ENCODE measurements at regions not wholly inside any gene's neighbourhood (a gene's known extent, or its start where the extent isn't known, plus 50 kb on each side); places are given as distances from the start of the nearest gene placed in this dataset.

GRCh38 chr5:2038321-2039179 lies 155.8 kb upstream of the IRX4 start:
- DNase-seq (ENCODE audit: low spot score), result peak; percentile 68

DNA sequence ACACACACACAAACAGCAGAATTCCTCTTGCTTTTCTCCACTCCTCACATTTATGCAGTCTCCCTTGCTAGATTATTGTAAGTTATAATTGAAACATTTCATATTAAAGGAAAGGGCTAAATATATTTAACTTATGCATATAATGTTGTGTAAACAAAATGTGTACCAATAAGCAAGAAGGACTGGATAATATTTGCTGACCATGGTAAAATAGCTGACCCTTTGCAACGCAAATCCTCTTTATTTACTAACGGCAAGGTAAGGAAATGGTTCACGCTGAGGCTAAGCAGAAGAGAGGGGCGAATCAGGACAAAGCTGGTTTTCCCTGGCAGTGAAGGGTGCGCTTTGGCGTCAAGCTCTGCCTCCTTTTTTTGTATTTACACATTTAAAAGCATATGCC lies 154.2 kb upstream of the IRX4 start:
- no peak for DNase-seq (ENCODE audit: low spot score)

GRCh38 chr5:2032432-2032831 lies 149.7 kb upstream of the IRX4 start:
- DNase-seq (ENCODE audit: low spot score), result no peak

- DNase-seq (ENCODE audit: low spot score), result no peak
These were observed 148.9 kb upstream of the IRX4 start for GRCh38 chr5:2031581-2031980.

DNA sequence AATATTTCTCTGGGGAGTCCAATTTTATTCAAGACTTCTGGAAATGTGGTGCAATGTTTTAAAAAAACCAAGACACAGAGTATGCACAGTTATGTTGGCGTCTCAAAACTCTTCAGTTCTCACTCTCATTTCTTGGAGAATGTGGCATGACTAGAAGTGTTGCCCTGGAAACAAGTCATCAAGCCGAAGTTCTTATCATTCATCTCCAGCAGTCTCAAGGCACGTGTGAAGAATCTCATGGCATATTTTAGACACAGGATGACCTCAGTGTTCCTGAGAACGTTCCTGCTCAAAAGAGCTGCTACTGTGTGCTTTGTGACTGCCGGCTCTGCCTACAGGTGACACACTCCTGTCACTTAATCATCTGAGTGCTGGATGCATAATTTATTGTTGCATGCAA lies 147.4 kb upstream of the IRX4 start:
- DNase-seq (ENCODE audit: low spot score), result no peak

- DNase-seq (ENCODE audit: low spot score), result no peak
These were observed 146.5 kb upstream of the IRX4 start for GRCh38 chr5:2029206-2029605.

GRCh38 chr5:2027790-2028189 lies 145.1 kb upstream of the IRX4 start:
- DNase-seq (ENCODE audit: low spot score), result no peak

DNA sequence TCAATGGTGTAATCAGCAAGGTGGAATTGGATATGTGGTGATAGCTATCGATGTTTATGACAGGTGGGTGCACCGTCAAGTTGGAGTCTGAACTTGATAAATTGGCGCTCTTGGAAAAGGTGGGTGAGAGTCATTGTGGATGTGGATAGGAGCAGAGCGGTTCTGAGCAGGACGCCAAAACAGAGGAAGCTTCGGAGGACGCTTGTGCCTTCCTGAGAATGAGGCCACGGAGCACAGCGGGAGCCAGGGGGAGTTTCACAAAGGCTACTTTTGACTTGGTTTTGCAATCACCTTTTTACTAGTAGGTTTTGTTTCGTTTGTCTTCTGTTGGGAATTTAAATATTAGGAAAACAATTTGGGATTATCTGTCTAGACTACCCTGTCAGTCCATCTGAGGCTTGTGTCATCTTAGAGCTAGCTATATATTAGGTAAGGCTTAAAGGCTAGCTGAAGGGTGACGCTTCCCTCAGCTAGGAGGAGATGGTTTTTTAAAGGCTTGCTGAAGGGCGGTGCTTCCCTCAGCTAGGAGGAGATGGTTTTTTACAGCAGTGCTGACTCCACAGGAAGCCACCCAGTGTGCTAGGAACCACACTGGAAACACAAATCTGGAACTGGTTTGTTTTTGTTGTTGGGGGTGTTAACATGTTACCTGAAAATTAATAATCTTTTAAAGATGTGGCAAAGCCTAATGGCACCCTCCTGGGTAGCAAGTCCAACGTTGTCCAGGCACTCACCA lies 142.4 kb upstream of the IRX4 start:
- no peak for DNase-seq (ENCODE audit: low spot score)

GRCh38 chr5:2023196-2023595 lies 140.5 kb upstream of the IRX4 start:
- no peak for DNase-seq (ENCODE audit: low spot score)

DNA sequence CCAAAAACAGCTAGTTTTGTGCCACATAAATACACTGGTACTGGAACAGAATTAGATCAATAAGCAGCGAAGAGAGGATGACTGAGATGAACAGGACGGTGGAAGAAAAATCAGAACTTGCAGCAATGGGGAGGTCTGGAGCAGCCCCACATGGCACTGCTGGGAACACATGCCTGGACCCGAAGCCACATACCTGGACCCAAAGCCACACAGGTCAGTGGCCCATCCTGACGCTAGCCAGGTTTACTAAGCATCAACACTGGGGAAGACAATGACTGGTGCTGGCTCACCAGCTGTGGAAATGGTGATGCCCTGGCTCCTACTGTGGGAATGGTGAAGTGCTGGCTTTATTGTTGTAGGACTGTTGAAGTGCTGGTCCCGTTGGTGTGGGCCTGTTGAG lies 139.7 kb upstream of the IRX4 start:
- no peak for DNase-seq (ENCODE audit: low spot score)

- no peak for DNase-seq (ENCODE audit: low spot score)
These were observed 138.9 kb upstream of the IRX4 start for GRCh38 chr5:2021484-2022176.

GRCh38 chr5:2020730-2021129 lies 138.0 kb upstream of the IRX4 start:
- no peak for DNase-seq (ENCODE audit: low spot score)

GRCh38 chr5:2019716-2020115 lies 137.0 kb upstream of the IRX4 start:
- no peak for DNase-seq (ENCODE audit: low spot score)

- DNase-seq (ENCODE audit: low spot score), result no peak
These were observed 135.6 kb upstream of the IRX4 start for GRCh38 chr5:2018390-2018724.

DNA sequence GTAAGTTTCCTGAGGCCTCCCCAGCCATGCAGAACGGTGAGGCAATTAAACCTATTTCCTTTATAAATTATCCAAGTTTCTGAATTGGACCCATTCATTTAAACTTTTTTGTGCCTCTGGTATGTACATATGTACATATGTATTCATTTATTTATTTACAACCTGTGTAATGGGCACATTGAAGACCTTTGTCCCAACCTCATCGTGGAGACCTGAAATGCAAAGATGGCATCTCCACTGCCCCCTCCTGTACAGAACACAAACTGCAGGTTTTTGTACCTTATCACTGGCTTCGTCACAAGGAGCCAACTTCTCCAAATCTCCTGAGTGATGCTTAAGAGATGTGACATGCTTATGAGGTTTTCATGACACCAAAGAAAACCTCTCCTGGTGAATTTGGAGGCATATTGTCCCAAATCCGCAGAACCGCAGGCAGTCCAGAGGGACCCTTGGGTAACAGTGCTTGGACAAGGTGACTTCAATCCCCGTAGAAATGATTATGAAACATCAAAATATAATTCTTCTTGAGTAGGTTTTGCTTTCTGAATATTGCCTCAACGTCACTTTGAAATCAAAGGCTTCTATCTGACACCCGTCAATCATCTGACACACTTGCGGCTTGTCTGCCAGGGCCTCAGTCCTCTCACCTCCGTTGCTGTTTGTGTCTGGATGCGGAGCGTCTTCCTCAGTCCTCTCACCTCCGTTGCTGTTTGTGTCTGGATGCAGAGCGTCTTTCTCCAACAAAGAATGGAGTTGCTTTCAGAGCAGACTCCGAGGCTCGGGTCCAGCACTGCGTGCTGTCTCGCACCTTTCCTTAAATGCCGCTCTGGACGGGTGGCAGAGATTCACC lies 135.0 kb upstream of the IRX4 start:
- DNase-seq (ENCODE audit: low spot score), result no peak

DNA sequence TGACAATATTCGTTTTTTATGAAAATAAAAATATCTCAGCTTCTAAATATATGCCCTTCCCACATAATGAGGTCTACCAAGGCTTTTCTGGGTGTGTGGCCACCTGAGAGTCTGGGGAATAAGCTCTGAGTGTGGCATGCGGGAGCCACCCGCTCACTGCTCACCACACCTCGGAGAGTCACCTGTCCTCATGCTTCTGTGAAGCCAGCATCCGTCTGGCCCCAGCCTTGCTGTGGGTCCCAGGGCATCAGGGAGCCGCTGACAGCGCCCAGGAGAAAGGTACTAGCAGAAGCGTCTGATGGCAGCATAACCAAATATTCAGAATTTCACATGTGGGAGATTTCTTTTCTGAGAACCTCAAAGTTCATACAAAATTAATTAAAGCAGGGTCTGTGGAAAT lies 133.2 kb upstream of the IRX4 start:
- DNase-seq (ENCODE audit: low spot score), result no peak

- no peak for DNase-seq (ENCODE audit: low spot score)
These were observed 132.6 kb upstream of the IRX4 start for GRCh38 chr5:2015124-2015848.

GRCh38 chr5:2014058-2014610 lies 131.4 kb upstream of the IRX4 start:
- DNase-seq (ENCODE audit: low spot score), result no peak

GRCh38 chr5:2013301-2014057 lies 130.8 kb upstream of the IRX4 start:
- no peak for DNase-seq (ENCODE audit: low spot score)

DNA sequence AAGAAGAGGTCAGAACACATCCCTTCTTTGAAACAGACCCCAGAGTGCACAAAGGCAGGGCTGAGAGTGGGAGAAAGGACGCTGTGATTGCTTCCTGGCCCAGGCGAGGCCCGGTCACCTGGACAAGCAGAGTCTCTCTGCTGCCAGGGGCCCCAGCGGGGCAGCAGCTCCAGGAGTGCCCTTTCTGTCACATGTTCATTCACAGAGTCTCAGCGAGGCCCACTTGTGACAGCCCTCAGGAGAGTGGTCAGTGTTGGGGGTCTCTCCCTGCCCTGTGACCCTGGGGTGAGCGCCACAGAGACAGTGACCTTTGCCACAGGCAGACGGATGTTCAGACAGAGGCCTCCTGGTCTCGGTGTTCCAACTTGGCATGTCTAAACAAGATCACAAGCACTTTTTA lies 130.2 kb upstream of the IRX4 start:
- no peak for DNase-seq (ENCODE audit: low spot score)
